ENCODE measurements at regions not wholly inside any gene's neighbourhood (a gene's known extent, or its start where the extent isn't known, plus 50 kb on each side); places are given as distances from the start of the nearest gene placed in this dataset.

DNA sequence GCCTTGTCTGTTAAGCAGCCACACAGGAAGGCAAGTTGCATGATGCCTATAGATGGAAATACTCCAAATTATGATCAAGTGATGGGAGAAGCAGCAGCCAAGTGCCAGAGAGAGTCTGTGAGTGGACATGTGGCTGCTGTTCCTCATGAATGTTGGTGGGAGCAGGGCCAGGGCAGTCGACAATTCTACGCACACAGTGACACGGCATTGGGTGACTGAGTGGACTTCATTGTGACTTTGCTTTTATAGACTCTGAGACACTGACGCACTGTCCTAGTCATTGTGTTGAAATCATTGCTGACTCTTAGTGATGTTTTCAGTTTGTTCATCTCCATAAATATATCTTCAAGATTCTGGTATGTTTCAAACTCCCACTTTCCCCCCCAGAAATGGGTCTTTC, 246.3 kb upstream of the SEMA6D start:
- Histone ChIP-seq H3K9me3 (ENCODE audit: control insufficient read depth, insufficient read depth, low read depth, low read length) (no peaks in the 10 kb centered on the region), H3K27me3 (ENCODE audit: control insufficient read depth, insufficient read depth, low read length) (no peaks in the 10 kb centered on the region), H3K36me3 (ENCODE audit: control insufficient read depth, insufficient read depth, low read length) (no peaks in the 10 kb centered on the region), H3K4me3 (ENCODE audit: low read depth in 2 of 2, low read length in 2 of 2) (no peak overlapping the region), H3K4me1 (ENCODE audit: control insufficient read depth, insufficient read depth, low read length) (no peaks in the 10 kb centered on the region), H3K27ac (ENCODE audit: low read length) (no peak overlapping the region)
- POLR2A ChIA-PET: interaction anchor here (0.7 kb wide), 1 partner anchor 427 kb away, joined by 10 read pairs; no protein-coding TSS in a partner anchor
- no peak for TF ChIP-seq SIN3A (IDR thresholded peaks at IDR 0.05; ENCODE audit: borderline replicate concordance, insufficient read depth, low read depth, low read length)
- TF ChIP-seq TCF7L2 (IDR thresholded peaks at IDR 0.05; ENCODE audit: low read depth, low read length): no peak
- no peak for TF ChIP-seq POLR2AphosphoS5 (IDR thresholded peaks at IDR 0.05; ENCODE audit: low read depth, low read length)
- no peak for TF ChIP-seq CTCF (IDR thresholded peaks at IDR 0.05)
- no peak for TF ChIP-seq REST (IDR thresholded peaks at IDR 0.05; ENCODE audit: insufficient read depth in 1 of 2, low read depth in 2 of 2, low read length in 1 of 2)
- CTCF ChIA-PET: no interaction called here
- BruUV-seq (replicated peaks): no TSS peak
- intact Hi-C loops (cut with micrococcal nuclease; ENCODE audit: unreplicated experiment) (no loop called here), in situ Hi-C loops (cut with HindIII; ENCODE audit: low pct_unique_long_range_greater_than_20kb, low sequenced_read_pairs) (no loop called here)
- no peak for DNase-seq (ENCODE audit: low read depth, low spot score)
- ATAC-seq: no peak

GRCh38 chr15:47473106-47473725, 244.1 kb upstream of the SEMA6D start:
- no peaks in the 10 kb centered on the region for H3K36me3 ChIP-seq (ENCODE audit: control insufficient read depth, insufficient read depth, low read length)
- H3K27me3 ChIP-seq (ENCODE audit: control insufficient read depth, insufficient read depth, low read length): no peaks in the 10 kb centered on the region
- no peaks in the 10 kb centered on the region for H3K4me1 ChIP-seq (ENCODE audit: control insufficient read depth, insufficient read depth, low read length)
- ATAC-seq (no peak), DNase-seq (ENCODE audit: low read depth, low spot score) (no peak)
- in situ Hi-C loops (cut with HindIII; ENCODE audit: low pct_unique_long_range_greater_than_20kb, low sequenced_read_pairs) (no loop called here), intact Hi-C loops (cut with micrococcal nuclease; ENCODE audit: unreplicated experiment) (no loop called here)
- no peak for TF ChIP-seq CTCF (IDR thresholded peaks at IDR 0.05)
- TF ChIP-seq REST (IDR thresholded peaks at IDR 0.05; ENCODE audit: insufficient read depth in 1 of 2, low read depth in 2 of 2, low read length in 1 of 2): no peak
- TF ChIP-seq POLR2AphosphoS5 (IDR thresholded peaks at IDR 0.05; ENCODE audit: low read depth, low read length): no peak
- TF ChIP-seq TCF7L2 (IDR thresholded peaks at IDR 0.05; ENCODE audit: low read depth, low read length): no peak
- TF ChIP-seq SIN3A (IDR thresholded peaks at IDR 0.05; ENCODE audit: borderline replicate concordance, insufficient read depth, low read depth, low read length): no peak
- ChIA-PET CTCF (no interaction called here), POLR2A (no interaction called here)
- no TSS peak for BruUV-seq (replicated peaks)
- no peak overlapping the region for H3K27ac ChIP-seq (ENCODE audit: low read length)
- H3K4me3 ChIP-seq (ENCODE audit: low read depth in 2 of 2, low read length in 2 of 2): no peak overlapping the region
- no peaks in the 10 kb centered on the region for H3K9me3 ChIP-seq (ENCODE audit: control insufficient read depth, insufficient read depth, low read depth, low read length)
